GM23248 (cell line): ENCODE measurements at regions not wholly inside any gene's neighbourhood (a gene's known extent, or its start where the extent isn't known, plus 50 kb on each side); places are given as distances from the start of the nearest gene placed in this dataset.

Experiments
- DNase-seq: peaks from one replicate; pipeline ENCODE4 v3.0.0-alpha.2; 2015
- H2AFZ ChIP-seq: fragments of 200-600 bp; sonication (generic); 2 replicates; pipeline ENCODE4 v1.6.1; 2016; ENCODE audit warnings: antibody characterized with exemption
- H3F3A ChIP-seq: fragments of 200-600 bp; sonication (generic); 2 replicates; pipeline ENCODE4 v1.6.1; 2016; ENCODE audit warnings: mild to moderate bottlenecking, antibody characterized with exemption, mixed run types; ENCODE audit not compliant: insufficient read depth
- H3K27ac ChIP-seq: fragments of 200-600 bp; sonication (generic); 2 replicates; pipeline ENCODE4 v1.5.1; 2016; ENCODE audit warnings: mild to moderate bottlenecking
- H3K27me3 ChIP-seq: fragments of 200-600 bp; sonication (generic); replicated peaks from 2 replicates; pipeline ENCODE4 v1.6.1; 2016; ENCODE audit warnings: mild to moderate bottlenecking; ENCODE audit not compliant: insufficient read depth
- H3K36me3 ChIP-seq: fragments of 200-600 bp; sonication (generic); 2 replicates; pipeline ENCODE4 v1.6.1; 2016; ENCODE audit warnings: low read depth, mild to moderate bottlenecking
- H3K4me1 ChIP-seq: fragments of 200-600 bp; sonication (generic); 2 replicates; pipeline ENCODE4 v1.6.1; 2016; ENCODE audit warnings: mild to moderate bottlenecking; ENCODE audit not compliant: insufficient read depth
- H3K4me2 ChIP-seq: fragments of 200-600 bp; sonication (generic); one replicate; pipeline ENCODE4 v1.6.1; 2016; ENCODE audit warnings: mild to moderate bottlenecking; ENCODE audit not compliant: unreplicated experiment
- H3K4me3 ChIP-seq: fragments of 200-600 bp; sonication (generic); 2 replicates; pipeline ENCODE4 v1.5.1; 2016; ENCODE audit warnings: mild to moderate bottlenecking
- H3K79me2 ChIP-seq: fragments of 200-600 bp; sonication (generic); 2 replicates; pipeline ENCODE4 v1.6.1; 2016; ENCODE audit warnings: mild to moderate bottlenecking; ENCODE audit not compliant: insufficient read depth
- H3K9ac ChIP-seq: fragments of 200-600 bp; sonication (generic); 2 replicates; pipeline ENCODE4 v1.6.1; 2016; ENCODE audit warnings: mild to moderate bottlenecking
- H3K9me2 ChIP-seq: fragments of 200-600 bp; sonication (generic); 2 replicates; pipeline ENCODE4 v1.6.1; 2016; ENCODE audit warnings: mixed run types, mild to moderate bottlenecking, moderate library complexity; ENCODE audit not compliant: insufficient read depth
- H3K9me3 ChIP-seq: fragments of 200-600 bp; sonication (generic); one replicate; pipeline ENCODE4 v1.6.1; 2017; ENCODE audit warnings: low read depth
- H4K20me1 ChIP-seq: fragments of 200-600 bp; sonication (generic); 2 replicates; pipeline ENCODE4 v1.6.0; 2016; ENCODE audit not compliant: insufficient read depth
- EZH2 ChIP-seq: fragments of 200-600 bp; sonication (generic); IDR thresholded peaks from 2 replicates; pipeline ENCODE4 v1.6.1; 2018; ENCODE audit warnings: antibody characterized with exemption, mild to moderate bottlenecking; ENCODE audit not compliant: insufficient read depth, poor library complexity, severe bottlenecking
- EZH2phosphoT487 ChIP-seq: fragments of 200-600 bp; sonication (generic); IDR thresholded peaks from 2 replicates; pipeline ENCODE4 v1.6.1; 2018; ENCODE audit warnings: antibody characterized with exemption, moderate library complexity, mild to moderate bottlenecking, low read depth; ENCODE audit not compliant: insufficient read depth
- WGBS, 2 experiments: methylation state at CpG; one replicate each; pipeline ENCODE4 v1.1.6; 2015 to 2017; ENCODE audit warnings: low lambda C conversion rate in 2 of 2, low coverage in 1 of 2; ENCODE audit errors: missing lambda C conversion rate in 2 of 2; 5-methylcytosine and 5-hydroxymethylcytosine counted together
- in situ Hi-C: fragments of 300-500 bp; cut with MboI; formaldehyde crosslinking; loops from 2 replicates; pipeline ENCODE4 v1.15.0; 2020

- Histone ChIP-seq H3K4me2 (no peak overlapping the region), H3K9me3 (no peaks in the 10 kb centered on the region), H3F3A (no peaks in the 10 kb centered on the region), H2AFZ (no peak overlapping the region), H4K20me1 (no peaks in the 10 kb centered on the region), H3K79me2 (no peaks in the 10 kb centered on the region), H3K4me3 (no peak overlapping the region), H3K9ac (no peak overlapping the region), H3K27ac (no peak overlapping the region), H3K9me2 (no peaks in the 10 kb centered on the region), H3K4me1 (no peaks in the 10 kb centered on the region), H3K36me3 (no peaks in the 10 kb centered on the region), H3K27me3 (no peaks in the 10 kb centered on the region)
- WGBS, 2 experiments: 31 to 40% methylated on average over 5 of the region's 5 CpGs
- DNase-seq: no peak
- no peak for TF ChIP-seq EZH2phosphoT487
- TF ChIP-seq EZH2: no peak
- in situ Hi-C loops: no loop called here
Measured at GRCh38 chr2:41187376-41188122, 735.7 kb upstream of the SLC8A1 start.

GRCh38 chr2:41194230-41194629 lies 742.3 kb upstream of the SLC8A1 start:
- 18 to 20% methylated on average over 5 of the region's 5 CpGs for WGBS, 2 experiments
- H3K4me3 ChIP-seq: no peak overlapping the region
- H3F3A ChIP-seq: no peaks in the 10 kb centered on the region
- H3K36me3 ChIP-seq: no peaks in the 10 kb centered on the region
- H3K9me2 ChIP-seq: no peaks in the 10 kb centered on the region
- TF ChIP-seq EZH2 (no peak), EZH2phosphoT487 (no peak)
- peak; percentile 4 for DNase-seq
- no peaks in the 10 kb centered on the region for H4K20me1 ChIP-seq
- no peaks in the 10 kb centered on the region for H3K9me3 ChIP-seq
- H2AFZ ChIP-seq: no peak overlapping the region
- H3K4me1 ChIP-seq: no peaks in the 10 kb centered on the region
- H3K79me2 ChIP-seq: no peaks in the 10 kb centered on the region
- no peak overlapping the region for H3K9ac ChIP-seq
- in situ Hi-C loops: no loop called here
- no peak overlapping the region for H3K27ac ChIP-seq
- H3K4me2 ChIP-seq: no peak overlapping the region
- H3K27me3 ChIP-seq: no peaks in the 10 kb centered on the region

DNA sequence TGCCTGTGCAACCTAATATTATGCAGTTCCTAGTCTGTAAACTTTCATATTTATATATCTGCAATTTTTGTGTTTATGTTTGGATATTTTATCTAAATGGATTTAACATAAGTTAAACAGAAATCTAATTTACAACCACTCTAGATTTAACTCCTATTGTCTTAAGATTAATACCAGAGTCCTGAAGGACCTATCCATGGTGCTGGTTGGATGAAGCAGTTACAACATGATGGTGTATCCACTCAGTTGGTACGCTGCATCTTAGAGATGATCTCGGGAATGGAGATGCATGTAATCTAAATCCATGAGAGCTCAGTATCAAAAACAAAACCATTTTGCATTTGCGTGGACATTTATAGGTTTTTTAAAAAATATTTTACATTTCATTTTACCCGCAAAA lies 745.9 kb upstream of the SLC8A1 start:
- H4K20me1 ChIP-seq: no peaks in the 10 kb centered on the region
- in situ Hi-C loops: no loop called here
- peak; percentile 1 for DNase-seq
- no peak overlapping the region for H3K9ac ChIP-seq
- H2AFZ ChIP-seq: no peak overlapping the region
- no peaks in the 10 kb centered on the region for H3F3A ChIP-seq
- H3K9me3 ChIP-seq: no peaks in the 10 kb centered on the region
- no peak overlapping the region for H3K4me3 ChIP-seq
- H3K27ac ChIP-seq: no peak overlapping the region
- TF ChIP-seq EZH2 (no peak), EZH2phosphoT487 (no peak)
- no peaks in the 10 kb centered on the region for H3K79me2 ChIP-seq
- no peak overlapping the region for H3K4me2 ChIP-seq
- no peaks in the 10 kb centered on the region for H3K9me2 ChIP-seq
- H3K27me3 ChIP-seq: no peaks in the 10 kb centered on the region
- H3K4me1 ChIP-seq: no peaks in the 10 kb centered on the region
- 9% methylated on average over 4 of the region's 4 CpGs for WGBS, 2 experiments
- no peaks in the 10 kb centered on the region for H3K36me3 ChIP-seq

DNA sequence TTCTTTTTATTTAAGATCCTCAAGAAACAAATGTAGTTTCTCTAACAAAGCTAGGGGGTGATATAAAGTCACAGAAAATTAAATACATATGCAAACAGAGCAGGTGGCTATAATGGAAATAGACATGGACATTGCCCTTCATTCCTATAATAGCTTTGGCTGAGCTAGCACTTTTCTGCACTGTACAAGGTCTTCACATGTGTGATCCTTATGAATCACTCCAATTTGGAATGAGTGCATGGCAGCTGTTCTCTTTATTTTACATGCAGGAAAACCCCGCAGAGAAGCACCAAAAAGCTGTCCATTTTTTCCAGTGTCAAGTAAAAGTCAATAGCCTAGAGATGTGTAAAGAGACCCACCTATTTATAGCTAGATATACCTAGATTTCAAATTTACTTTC lies 747.4 kb upstream of the SLC8A1 start:
- in situ Hi-C loops: no loop called here
- Histone ChIP-seq H3K27me3 (no peaks in the 10 kb centered on the region), H3K4me2 (no peak overlapping the region), H3F3A (no peaks in the 10 kb centered on the region), H3K27ac (no peak overlapping the region), H3K4me1 (no peaks in the 10 kb centered on the region), H3K9ac (no peak overlapping the region), H3K9me3 (no peaks in the 10 kb centered on the region), H4K20me1 (no peaks in the 10 kb centered on the region), H3K79me2 (no peaks in the 10 kb centered on the region), H2AFZ (no peak overlapping the region), H3K36me3 (no peaks in the 10 kb centered on the region), H3K4me3 (no peak overlapping the region), H3K9me2 (no peaks in the 10 kb centered on the region)
- no peak for DNase-seq
- TF ChIP-seq EZH2phosphoT487 (no peak), EZH2 (no peak)
- WGBS, 2 experiments: 0 to 4% methylated on average over 1 of the region's 1 CpG
